Prostate gland (tissue), 2 donors: ENCODE measurements at regions not wholly inside any gene's neighbourhood (a gene's known extent, or its start where the extent isn't known, plus 50 kb on each side); places are given as distances from the start of the nearest gene placed in this dataset.

Experiments
- DNase-seq: peaks from one replicate; pipeline ENCODE4 v3.0.0-alpha.2; 2019; ENCODE audit warnings: low spot score
- H3K27ac ChIP-seq, 2 donors: fragments of 200-600 bp; sonication (generic); 2 replicates each; pipeline ENCODE4 v1.5.1; 2017 to 2019
- H3K27me3 ChIP-seq: fragments of 200-600 bp; sonication (generic); replicated peaks from 2 replicates; pipeline ENCODE4 v1.5.1; 2019; ENCODE audit not compliant: insufficient read depth
- H3K36me3 ChIP-seq, 2 donors: fragments of 200-600 bp; sonication (generic); 1 replicate in 1 of 2; 2 replicates in 1 of 2; pipeline versions ENCODE4 v1.5.1 to v1.8.1; 2017 to 2019
- H3K4me1 ChIP-seq: fragments of 200-600 bp; sonication (generic); replicated peaks from 2 replicates; pipeline ENCODE4 v1.5.1; 2019
- H3K4me3 ChIP-seq, 2 donors: fragments of 200-600 bp; sonication (generic); 2 replicates each; pipeline ENCODE4 v1.5.1; 2017 to 2019
- H3K9me3 ChIP-seq: fragments of 200-600 bp; sonication (generic); 2 replicates; pipeline ENCODE4 v1.5.1; 2017
- CTCF ChIP-seq, 4 experiments: fragments of 200-600 bp in 2 of 4; fragments of 450-650 bp in 2 of 4; sonication (generic) in 2 of 4; IDR thresholded peaks; 1 replicate in 3 of 4; 2 replicates in 1 of 4; pipeline ENCODE4 v1.5.1; 2016 to 2019; ENCODE audit warnings: antibody characterized with exemption in 4 of 4, mild to moderate bottlenecking in 2 of 4, moderate library complexity in 2 of 4
- POLR2A ChIP-seq: fragments of 450-650 bp; IDR thresholded peaks from one replicate; pipeline ENCODE4 v1.6.1; 2016; ENCODE audit warnings: antibody characterized with exemption, mild to moderate bottlenecking
- POLR2AphosphoS5 ChIP-seq: sonication (generic); formaldehyde crosslinking; IDR thresholded peaks from one replicate; pipeline ENCODE4 v1.6.1; 2017; ENCODE audit warnings: antibody characterized with exemption
- WGBS: methylation state at CpG from one replicate; pipeline ENCODE4 v1.1.5; 2018; 5-methylcytosine and 5-hydroxymethylcytosine counted together
- intact Hi-C: fragments of 100-400 bp; cut with DNase I; formaldehyde crosslinking; loops from one replicate; pipeline ENCODE4 v1.14.2; 2022

- no peak overlapping the region for H3K27ac ChIP-seq
- H3K9me3 ChIP-seq = no peaks in the 10 kb centered on the region
Measured at GRCh38 chr6:9100869-9101580, 665.7 kb upstream of the SLC35B3 start.

DNA sequence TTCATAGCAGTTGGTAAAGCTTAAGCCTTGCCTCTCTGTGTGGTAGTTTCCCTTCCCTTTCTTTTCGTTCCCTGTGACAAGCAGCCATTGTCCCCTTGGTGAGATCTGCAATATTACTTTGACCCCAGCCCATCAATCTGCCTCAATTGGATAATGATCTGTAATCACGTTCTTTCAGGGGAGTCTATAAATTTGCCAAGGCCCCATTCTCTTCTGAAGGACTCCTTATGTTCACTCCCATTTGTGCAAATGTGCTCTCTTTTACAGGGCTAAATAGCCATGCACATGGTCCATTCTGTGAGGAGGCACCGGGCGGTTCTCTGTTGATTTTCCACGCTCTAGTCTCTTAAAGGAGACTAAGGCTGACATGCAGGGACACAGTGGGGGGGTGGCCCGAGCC, 660.4 kb upstream of the SLC35B3 start:
- Histone ChIP-seq H3K4me1 (no peaks in the 10 kb centered on the region), H3K36me3 (no peaks in the 10 kb centered on the region), H3K27me3 (no peaks in the 10 kb centered on the region), H3K27ac (no peak overlapping the region), H3K4me3 (no peak overlapping the region), H3K9me3 (no peaks in the 10 kb centered on the region)
- TF ChIP-seq POLR2AphosphoS5 = no peak
- no peak for TF ChIP-seq POLR2A
- no peak for TF ChIP-seq CTCF (IDR thresholded peaks at IDR 0.05)
- intact Hi-C loops = no loop called here
- WGBS = 58% methylated on average over 6 of the region's 6 CpGs
- no peak for DNase-seq

More at GRCh38 chr6:9100869-9101580, 665.7 kb upstream of the SLC35B3 start:
- H3K36me3 ChIP-seq = no peaks in the 10 kb centered on the region
- no peak overlapping the region for H3K4me3 ChIP-seq
- 65% methylated on average over 2 of the region's 2 CpGs for WGBS
- no peak for DNase-seq
- no peaks in the 10 kb centered on the region for H3K27me3 ChIP-seq
- TF ChIP-seq POLR2AphosphoS5 (no peak), POLR2A (no peak), CTCF (IDR thresholded peaks at IDR 0.05) (no peak)
- H3K4me1 ChIP-seq = no peaks in the 10 kb centered on the region
- intact Hi-C loops = no loop called here

DNA sequence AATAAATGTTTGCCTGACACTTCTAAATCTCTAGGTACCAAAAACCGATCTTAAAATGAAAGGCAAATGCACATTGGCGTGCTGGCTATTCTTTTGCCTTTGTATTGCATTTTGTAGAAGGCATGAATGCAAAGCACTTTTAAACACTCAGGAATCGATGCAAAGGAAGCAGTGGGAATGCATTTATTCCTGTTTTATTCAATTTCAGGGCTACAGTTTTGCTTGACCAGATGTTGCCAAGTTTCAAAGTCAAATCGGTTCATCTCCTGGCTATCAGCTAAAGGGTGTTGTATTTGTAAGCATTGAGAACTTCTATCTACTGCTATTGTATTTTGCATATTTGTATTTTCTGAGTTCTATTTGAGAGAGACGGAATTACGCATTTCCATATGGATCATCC, 659.8 kb upstream of the SLC35B3 start:
- intact Hi-C loops = no loop called here
- H3K9me3 ChIP-seq = no peaks in the 10 kb centered on the region
- H3K4me3 ChIP-seq = no peak overlapping the region
- DNase-seq = no peak
- no peaks in the 10 kb centered on the region for H3K4me1 ChIP-seq
- H3K36me3 ChIP-seq = no peaks in the 10 kb centered on the region
- WGBS = 89% methylated on average over 6 of the region's 6 CpGs
- H3K27ac ChIP-seq = no peak overlapping the region
- no peaks in the 10 kb centered on the region for H3K27me3 ChIP-seq
- TF ChIP-seq CTCF (IDR thresholded peaks at IDR 0.05) (no peak), POLR2A (no peak), POLR2AphosphoS5 (no peak)

GRCh38 chr6:9089724-9090123, 654.4 kb upstream of the SLC35B3 start:
- Histone ChIP-seq H3K36me3 (no peaks in the 10 kb centered on the region), H3K4me3 (no peak overlapping the region), H3K9me3 (no peaks in the 10 kb centered on the region), H3K27ac (no peak overlapping the region), H3K27me3 (no peaks in the 10 kb centered on the region), H3K4me1 (no peaks in the 10 kb centered on the region)
- intact Hi-C loops = no loop called here
- TF ChIP-seq CTCF (IDR thresholded peaks at IDR 0.05) (no peak), POLR2A (no peak), POLR2AphosphoS5 (no peak)
- 95% methylated on average over 1 of the region's 1 CpG for WGBS
- no peak for DNase-seq

DNA sequence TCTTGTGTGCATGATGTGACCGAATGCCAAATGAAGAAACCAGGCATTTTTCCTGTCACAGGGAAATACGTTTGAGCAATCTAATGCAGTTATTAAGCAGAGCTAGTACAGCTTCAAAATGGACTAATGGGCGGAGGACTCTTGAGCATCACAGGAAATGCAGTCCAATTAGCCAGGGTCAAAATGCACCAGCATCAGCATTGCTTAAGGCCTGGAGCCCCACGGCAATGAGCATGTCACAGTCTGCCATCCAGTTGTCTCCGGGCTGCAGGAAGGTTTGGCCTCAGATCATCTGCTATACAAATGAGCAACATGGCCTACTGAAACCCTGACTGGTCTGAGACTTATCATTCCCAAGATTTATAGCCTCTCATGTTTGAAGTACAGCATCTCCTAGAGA, 652.1 kb upstream of the SLC35B3 start:
- no peaks in the 10 kb centered on the region for H3K27me3 ChIP-seq
- no peaks in the 10 kb centered on the region for H3K4me1 ChIP-seq
- no peak overlapping the region for H3K4me3 ChIP-seq
- no peak for TF ChIP-seq CTCF (IDR thresholded peaks at IDR 0.05)
- no peak for TF ChIP-seq POLR2AphosphoS5
- TF ChIP-seq POLR2A = no peak
- WGBS = 86% methylated on average over 5 of the region's 5 CpGs
- no peaks in the 10 kb centered on the region for H3K9me3 ChIP-seq
- no peak for DNase-seq
- intact Hi-C loops = no loop called here
- H3K27ac ChIP-seq = no peak overlapping the region
- no peaks in the 10 kb centered on the region for H3K36me3 ChIP-seq
